GM12878 (cell line): ENCODE measurements at regions not wholly inside any gene's neighbourhood (a gene's known extent, or its start where the extent isn't known, plus 50 kb on each side); places are given as distances from the start of the nearest gene placed in this dataset.

Source experiments
- BRCA1 ChIP-seq: IDR thresholded peaks from 2 replicates; pipeline ENCODE4 v1.6.1; 2011; ENCODE audit warnings: low read depth, low read length, improper control_type of control experiment
- EZH2 ChIP-seq: IDR thresholded peaks from 2 replicates; pipeline ENCODE4 v1.6.1; 2012; ENCODE audit warnings: low read depth, mild to moderate bottlenecking, control low read depth, inconsistent platforms, low read length, borderline replicate concordance; ENCODE audit not compliant: control insufficient read depth
- FOXM1 ChIP-seq: IDR thresholded peaks from 2 replicates; pipeline ENCODE4 v1.6.1; 2012; ENCODE audit warnings: low read depth, mild to moderate bottlenecking, inconsistent platforms, low read length, moderate library complexity
- JUND ChIP-seq: IDR thresholded peaks from 2 replicates; pipeline ENCODE4 v1.6.1; 2012; ENCODE audit warnings: low read depth, mild to moderate bottlenecking, low read length, improper control_type of control experiment, moderate library complexity
- KAT2A ChIP-seq: conservative IDR thresholded peaks from 2 replicates; pipeline ENCODE4 v1.6.1; 2011; ENCODE audit warnings: low read depth, low read length; ENCODE audit not compliant: control insufficient read depth
- MYB ChIP-seq: fragments of 150-350 bp; IDR thresholded peaks from 2 replicates; pipeline ENCODE4 v1.6.1; 2014; ENCODE audit warnings: mild to moderate bottlenecking, low read depth, low read length, borderline replicate concordance
- RBBP5 ChIP-seq: fragments of 200-600 bp; sonication (generic); conservative IDR thresholded peaks from 2 replicates; pipeline ENCODE4 v1.6.1; 2016
- RCOR1 ChIP-seq: conservative IDR thresholded peaks from 2 replicates; pipeline ENCODE4 v1.6.1; 2012; ENCODE audit warnings: low read depth, low read length, improper control_type of control experiment
- ZZZ3 ChIP-seq: IDR thresholded peaks from 2 replicates; pipeline ENCODE4 v1.6.1; 2011; ENCODE audit warnings: low read depth; ENCODE audit not compliant: control insufficient read depth, insufficient read length
- TF ChIP-seq, protein P1 (sequence below): IDR thresholded peaks from 2 replicates; pipeline ENCODE4 v1.6.1; 2012; ENCODE audit warnings: low read depth, low read length, improper control_type of control experiment
- TF ChIP-seq, protein P2 (sequence below): IDR thresholded peaks from 2 replicates; pipeline ENCODE4 v1.6.1; 2011; ENCODE audit warnings: low read depth, mild to moderate bottlenecking, low read length, moderate library complexity, borderline replicate concordance; ENCODE audit errors: extremely low read depth
- TF ChIP-seq, protein P3 (sequence below), 3 experiments: IDR thresholded peaks in 2 of 3; conservative IDR thresholded peaks in 1 of 3; 2 replicates each; pipeline ENCODE4 v1.5.1; 2011; ENCODE audit warnings: low read depth in 3 of 3, low read length in 3 of 3, mild to moderate bottlenecking in 3 of 3, control low read depth in 2 of 3, moderate library complexity in 2 of 3, inconsistent platforms in 1 of 3, mixed read lengths in 1 of 3; ENCODE audit not compliant: control insufficient read depth in 2 of 3, insufficient read depth in 1 of 3; ENCODE audit errors: extremely low read depth in 1 of 3

DNA sequence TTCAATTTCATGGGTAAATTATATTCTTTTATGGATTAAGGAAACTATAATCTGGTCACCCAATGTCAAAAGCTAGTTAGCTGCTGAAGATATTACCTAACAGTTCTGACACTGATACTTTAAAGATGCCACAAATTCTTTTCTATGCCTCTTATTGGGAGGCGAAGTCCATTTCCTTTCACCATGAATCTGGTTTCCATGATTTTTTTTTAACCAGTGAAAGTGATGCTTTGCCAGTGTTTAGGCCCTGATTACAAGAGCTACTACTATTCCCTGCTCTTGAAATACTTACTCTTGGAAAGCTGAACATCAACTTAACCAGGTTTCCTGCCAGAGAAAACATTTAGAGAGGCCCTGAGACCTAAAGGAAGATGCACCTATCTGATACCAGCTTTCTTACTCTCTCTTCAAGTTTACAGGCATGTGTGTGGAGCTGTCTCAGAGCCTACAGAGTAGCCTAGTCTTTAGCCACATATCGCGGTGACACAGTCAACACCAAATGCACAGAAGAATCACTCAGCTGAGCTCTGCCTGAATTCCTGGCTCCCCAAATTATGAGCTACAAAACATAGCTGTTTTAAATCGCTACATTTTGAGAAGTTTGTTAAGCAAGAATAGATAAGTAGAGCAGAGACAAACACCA, 1280.8 kb downstream of the PCDH7 start:
- TF ChIP-seq, protein P1, sequence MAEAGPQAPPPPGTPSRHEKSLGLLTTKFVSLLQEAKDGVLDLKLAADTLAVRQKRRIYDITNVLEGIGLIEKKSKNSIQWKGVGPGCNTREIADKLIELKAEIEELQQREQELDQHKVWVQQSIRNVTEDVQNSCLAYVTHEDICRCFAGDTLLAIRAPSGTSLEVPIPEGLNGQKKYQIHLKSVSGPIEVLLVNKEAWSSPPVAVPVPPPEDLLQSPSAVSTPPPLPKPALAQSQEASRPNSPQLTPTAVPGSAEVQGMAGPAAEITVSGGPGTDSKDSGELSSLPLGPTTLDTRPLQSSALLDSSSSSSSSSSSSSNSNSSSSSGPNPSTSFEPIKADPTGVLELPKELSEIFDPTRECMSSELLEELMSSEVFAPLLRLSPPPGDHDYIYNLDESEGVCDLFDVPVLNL, result no peak
- no peak for TF ChIP-seq EZH2
- TF ChIP-seq RBBP5, result no peak
- TF ChIP-seq RCOR1, result no peak
- no peak for TF ChIP-seq BRCA1
- TF ChIP-seq ZZZ3, result no peak
- TF ChIP-seq, protein P2, sequence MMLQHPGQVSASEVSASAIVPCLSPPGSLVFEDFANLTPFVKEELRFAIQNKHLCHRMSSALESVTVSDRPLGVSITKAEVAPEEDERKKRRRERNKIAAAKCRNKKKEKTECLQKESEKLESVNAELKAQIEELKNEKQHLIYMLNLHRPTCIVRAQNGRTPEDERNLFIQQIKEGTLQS, result no peak
- TF ChIP-seq, protein P3, sequence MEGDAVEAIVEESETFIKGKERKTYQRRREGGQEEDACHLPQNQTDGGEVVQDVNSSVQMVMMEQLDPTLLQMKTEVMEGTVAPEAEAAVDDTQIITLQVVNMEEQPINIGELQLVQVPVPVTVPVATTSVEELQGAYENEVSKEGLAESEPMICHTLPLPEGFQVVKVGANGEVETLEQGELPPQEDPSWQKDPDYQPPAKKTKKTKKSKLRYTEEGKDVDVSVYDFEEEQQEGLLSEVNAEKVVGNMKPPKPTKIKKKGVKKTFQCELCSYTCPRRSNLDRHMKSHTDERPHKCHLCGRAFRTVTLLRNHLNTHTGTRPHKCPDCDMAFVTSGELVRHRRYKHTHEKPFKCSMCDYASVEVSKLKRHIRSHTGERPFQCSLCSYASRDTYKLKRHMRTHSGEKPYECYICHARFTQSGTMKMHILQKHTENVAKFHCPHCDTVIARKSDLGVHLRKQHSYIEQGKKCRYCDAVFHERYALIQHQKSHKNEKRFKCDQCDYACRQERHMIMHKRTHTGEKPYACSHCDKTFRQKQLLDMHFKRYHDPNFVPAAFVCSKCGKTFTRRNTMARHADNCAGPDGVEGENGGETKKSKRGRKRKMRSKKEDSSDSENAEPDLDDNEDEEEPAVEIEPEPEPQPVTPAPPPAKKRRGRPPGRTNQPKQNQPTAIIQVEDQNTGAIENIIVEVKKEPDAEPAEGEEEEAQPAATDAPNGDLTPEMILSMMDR (IDR thresholded peaks at IDR 0.05 in 2 of 3, conservative IDR thresholded peaks at IDR 0.05 in 1 of 3; ENCODE audit: control insufficient read depth in 2 of 3, extremely low read depth in 1 of 3, insufficient read depth in 1 of 3, low read depth in 3 of 3, low read length in 3 of 3), result no peak
- no peak for TF ChIP-seq KAT2A
- TF ChIP-seq FOXM1, result no peak
- no peak for TF ChIP-seq JUND
- no peak for TF ChIP-seq MYB
